Fibroblast of mammary gland (primary cell): ENCODE measurements at regions not wholly inside any gene's neighbourhood (a gene's known extent, or its start where the extent isn't known, plus 50 kb on each side); places are given as distances from the start of the nearest gene placed in this dataset.
A peak's percentile ranks its signal among the peaks of the same experiment; 100 is the strongest.

Experiments used
- DNase-seq: peaks from one replicate; pipeline ENCODE4 v3.0.0-alpha.2; 2010; ENCODE audit warnings: low read depth
- H3K4me3 ChIP-seq: 2 replicates; pipeline ENCODE4 v1.5.1; 2011; ENCODE audit warnings: low read depth, mild to moderate bottlenecking, low read length, moderate library complexity; ENCODE audit not compliant: control insufficient read depth
- CTCF ChIP-seq: conservative IDR thresholded peaks from 2 replicates; pipeline ENCODE4 v1.5.1; 2011; ENCODE audit warnings: low read depth, low read length, inconsistent platforms; ENCODE audit not compliant: control insufficient read depth, insufficient read depth

- DNase-seq: no peak
- TF ChIP-seq CTCF: no peak
- no peak overlapping the region for H3K4me3 ChIP-seq
These were observed 201.8 kb downstream of the OSR1 start for GRCh38 chr2:19156646-19157045.

GRCh38 chr2:19150726-19151125 is 207.7 kb downstream of the OSR1 start:
- DNase-seq: no peak
- TF ChIP-seq CTCF: no peak
- no peak overlapping the region for H3K4me3 ChIP-seq

- H3K4me3 ChIP-seq: no peak overlapping the region
- no peak for DNase-seq
- no peak for TF ChIP-seq CTCF
These were observed 211.6 kb downstream of the OSR1 start for GRCh38 chr2:19146867-19147266.

- no peak for TF ChIP-seq CTCF
- no peak for DNase-seq
- H3K4me3 ChIP-seq: no peak overlapping the region
These were observed 217.0 kb downstream of the OSR1 start for GRCh38 chr2:19141234-19142004.

- TF ChIP-seq CTCF: no peak
- DNase-seq: peak; percentile 70
- no peak overlapping the region for H3K4me3 ChIP-seq
These were observed 217.8 kb downstream of the OSR1 start for GRCh38 chr2:19140463-19141208.

GRCh38 chr2:19139386-19139785 is 219.0 kb downstream of the OSR1 start:
- TF ChIP-seq CTCF: no peak
- no peak for DNase-seq
- no peak overlapping the region for H3K4me3 ChIP-seq
